GM23248 (cell line): ENCODE measurements at regions not wholly inside any gene's neighbourhood (a gene's known extent, or its start where the extent isn't known, plus 50 kb on each side); places are given as distances from the start of the nearest gene placed in this dataset.

Experiments used
- EZH2 ChIP-seq: fragments of 200-600 bp; sonication (generic); IDR thresholded peaks from 2 replicates; pipeline ENCODE4 v1.6.1; 2018; ENCODE audit warnings: antibody characterized with exemption, mild to moderate bottlenecking; ENCODE audit not compliant: insufficient read depth, poor library complexity, severe bottlenecking
- EZH2phosphoT487 ChIP-seq: fragments of 200-600 bp; sonication (generic); IDR thresholded peaks from 2 replicates; pipeline ENCODE4 v1.6.1; 2018; ENCODE audit warnings: antibody characterized with exemption, moderate library complexity, mild to moderate bottlenecking, low read depth; ENCODE audit not compliant: insufficient read depth

- TF ChIP-seq EZH2 (no peak), EZH2phosphoT487 (no peak)
These were observed 521.1 kb downstream of the ADGRL2 start for GRCh38 chr1:82321794-82322193.
